ENCODE measurements at regions not wholly inside any gene's neighbourhood (a gene's known extent, or its start where the extent isn't known, plus 50 kb on each side); places are given as distances from the start of the nearest gene placed in this dataset.

DNA sequence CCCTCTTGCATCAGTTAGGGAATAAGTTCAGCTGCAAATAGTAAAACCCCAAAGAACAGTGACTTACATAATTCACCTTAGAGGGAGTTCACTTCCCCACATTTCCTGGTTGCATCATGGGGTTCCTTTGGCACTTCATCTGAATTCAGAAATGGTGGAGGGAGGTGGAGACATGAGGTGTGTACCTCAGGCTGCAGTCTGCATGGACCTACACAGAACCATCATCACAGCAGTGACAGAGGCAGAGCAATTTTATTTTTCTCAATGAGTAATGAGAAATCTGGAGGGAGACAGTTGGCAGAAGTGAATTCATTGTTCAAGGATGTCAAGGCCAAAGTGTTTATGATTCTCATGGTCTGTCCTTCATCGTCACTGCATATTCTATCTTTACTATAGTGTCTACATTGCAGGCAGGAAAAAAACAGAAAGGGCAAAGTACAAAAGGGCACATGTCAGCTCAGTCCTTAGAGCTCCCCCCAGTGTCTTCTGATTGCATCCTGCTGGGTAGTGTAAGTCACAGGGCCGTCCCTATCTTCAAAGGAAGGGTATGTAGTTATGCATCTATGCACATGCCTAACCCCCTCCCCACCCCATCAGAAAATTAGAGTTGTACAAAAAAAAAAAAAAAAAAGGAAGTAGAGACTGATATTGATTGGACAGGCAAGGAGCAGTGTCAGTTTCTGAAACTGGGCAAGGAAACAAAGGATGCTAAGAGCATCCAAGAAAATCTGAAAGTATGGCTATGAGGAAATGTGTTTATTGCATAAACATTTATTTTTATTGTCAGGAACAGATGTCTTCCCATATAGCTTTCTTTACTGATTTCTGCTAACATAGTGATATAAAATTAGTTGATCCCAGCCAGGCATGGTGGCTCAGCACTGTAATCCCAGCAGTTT is 132.7 kb upstream of the APC start:
- H3K27ac ChIP-seq, result no peak overlapping the region
- no peak for TF ChIP-seq ZFX (IDR thresholded peaks at IDR 0.05)
- TF ChIP-seq, protein P1, sequence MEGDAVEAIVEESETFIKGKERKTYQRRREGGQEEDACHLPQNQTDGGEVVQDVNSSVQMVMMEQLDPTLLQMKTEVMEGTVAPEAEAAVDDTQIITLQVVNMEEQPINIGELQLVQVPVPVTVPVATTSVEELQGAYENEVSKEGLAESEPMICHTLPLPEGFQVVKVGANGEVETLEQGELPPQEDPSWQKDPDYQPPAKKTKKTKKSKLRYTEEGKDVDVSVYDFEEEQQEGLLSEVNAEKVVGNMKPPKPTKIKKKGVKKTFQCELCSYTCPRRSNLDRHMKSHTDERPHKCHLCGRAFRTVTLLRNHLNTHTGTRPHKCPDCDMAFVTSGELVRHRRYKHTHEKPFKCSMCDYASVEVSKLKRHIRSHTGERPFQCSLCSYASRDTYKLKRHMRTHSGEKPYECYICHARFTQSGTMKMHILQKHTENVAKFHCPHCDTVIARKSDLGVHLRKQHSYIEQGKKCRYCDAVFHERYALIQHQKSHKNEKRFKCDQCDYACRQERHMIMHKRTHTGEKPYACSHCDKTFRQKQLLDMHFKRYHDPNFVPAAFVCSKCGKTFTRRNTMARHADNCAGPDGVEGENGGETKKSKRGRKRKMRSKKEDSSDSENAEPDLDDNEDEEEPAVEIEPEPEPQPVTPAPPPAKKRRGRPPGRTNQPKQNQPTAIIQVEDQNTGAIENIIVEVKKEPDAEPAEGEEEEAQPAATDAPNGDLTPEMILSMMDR (conservative IDR thresholded peaks at IDR 0.05), result peak; percentile 59

DNA sequence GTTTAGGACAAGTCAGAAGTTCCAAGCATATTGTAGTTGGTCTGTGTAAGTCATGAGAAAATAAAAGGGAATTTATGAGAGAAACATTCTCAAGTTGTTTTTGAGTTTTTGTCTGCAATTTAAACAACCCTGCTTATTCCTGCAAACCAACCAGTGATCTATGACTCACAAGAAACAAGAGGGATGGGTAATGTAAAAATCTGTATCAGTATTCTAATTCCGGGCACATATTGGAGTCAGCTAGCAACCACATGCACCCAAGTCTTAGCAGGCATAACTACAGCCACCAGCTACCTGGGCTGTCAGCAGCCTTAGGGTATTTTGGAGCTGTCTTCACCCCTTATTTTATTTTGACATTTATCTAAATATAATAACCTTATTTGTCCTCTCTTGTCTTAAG is 128.7 kb upstream of the APC start:
- no peak for TF ChIP-seq ZFX (IDR thresholded peaks at IDR 0.05)
- TF ChIP-seq, protein P1 (conservative IDR thresholded peaks at IDR 0.05), result no peak
- no peak overlapping the region for H3K27ac ChIP-seq

DNA sequence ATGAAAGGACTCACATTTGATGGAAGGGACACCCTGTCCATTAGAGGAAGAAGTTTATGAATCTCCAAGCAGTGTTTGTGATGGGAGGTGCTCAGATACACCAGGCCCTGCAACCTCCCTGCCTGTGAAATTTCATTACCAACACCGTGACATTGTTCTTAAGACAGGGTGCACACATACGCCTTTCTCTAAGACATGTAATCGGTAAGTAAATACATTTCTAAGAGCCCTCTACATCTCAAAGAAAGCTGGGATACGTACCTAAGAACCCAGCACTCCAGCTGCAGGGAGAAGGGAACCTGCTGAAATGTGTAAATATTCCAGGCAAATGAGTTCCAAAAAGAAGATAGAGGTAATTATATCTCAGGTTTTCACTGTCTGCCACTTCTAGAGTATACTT is 125.0 kb upstream of the APC start:
- no peak overlapping the region for H3K27ac ChIP-seq
- TF ChIP-seq, protein P1 (conservative IDR thresholded peaks at IDR 0.05), result no peak
- no peak for TF ChIP-seq ZFX (IDR thresholded peaks at IDR 0.05)

DNA sequence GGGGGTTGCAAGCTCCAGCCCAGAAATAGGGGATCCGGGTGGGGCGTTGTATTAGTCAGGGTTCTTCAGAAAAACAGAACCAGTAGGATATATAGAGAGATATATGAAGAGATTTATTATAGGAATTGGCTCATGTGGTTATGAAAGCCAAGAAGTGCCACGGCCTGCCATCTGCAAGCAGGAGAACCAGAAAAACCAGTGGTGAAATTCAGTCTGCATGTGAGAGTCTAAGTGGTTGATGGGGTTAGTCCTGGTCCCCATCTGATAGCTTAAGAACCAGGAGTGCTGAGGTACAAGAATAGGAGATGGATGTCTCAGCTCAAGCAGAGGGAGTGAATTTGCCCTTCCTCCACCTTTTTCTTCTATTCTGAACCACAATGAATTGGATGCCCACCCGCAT is 123.4 kb upstream of the APC start:
- H3K27ac ChIP-seq, result no peak overlapping the region
- TF ChIP-seq ZFX (IDR thresholded peaks at IDR 0.05), result no peak
- TF ChIP-seq, protein P1 (conservative IDR thresholded peaks at IDR 0.05), result no peak

DNA sequence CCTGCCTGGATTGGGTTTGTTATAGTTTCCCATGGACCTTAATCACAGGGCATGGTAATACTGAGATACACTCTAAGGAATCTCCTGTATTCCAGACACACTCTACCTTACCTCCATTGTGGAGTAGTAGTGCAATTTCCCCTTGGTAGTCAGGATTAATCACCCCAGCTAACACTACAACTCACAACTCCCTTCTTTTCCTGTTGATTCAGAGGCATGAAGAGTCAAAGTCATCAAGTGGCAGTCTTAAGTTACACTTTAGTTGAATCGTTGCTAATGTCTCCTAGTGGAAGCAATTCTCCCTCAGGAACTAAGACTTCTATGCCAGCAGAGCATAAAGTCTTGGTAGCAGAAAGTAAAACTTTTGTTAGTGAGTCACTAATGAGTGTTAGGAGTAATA is 122.7 kb upstream of the APC start:
- no peak for TF ChIP-seq ZFX (IDR thresholded peaks at IDR 0.05)
- TF ChIP-seq, protein P1 (conservative IDR thresholded peaks at IDR 0.05), result no peak
- H3K27ac ChIP-seq, result no peak overlapping the region

DNA sequence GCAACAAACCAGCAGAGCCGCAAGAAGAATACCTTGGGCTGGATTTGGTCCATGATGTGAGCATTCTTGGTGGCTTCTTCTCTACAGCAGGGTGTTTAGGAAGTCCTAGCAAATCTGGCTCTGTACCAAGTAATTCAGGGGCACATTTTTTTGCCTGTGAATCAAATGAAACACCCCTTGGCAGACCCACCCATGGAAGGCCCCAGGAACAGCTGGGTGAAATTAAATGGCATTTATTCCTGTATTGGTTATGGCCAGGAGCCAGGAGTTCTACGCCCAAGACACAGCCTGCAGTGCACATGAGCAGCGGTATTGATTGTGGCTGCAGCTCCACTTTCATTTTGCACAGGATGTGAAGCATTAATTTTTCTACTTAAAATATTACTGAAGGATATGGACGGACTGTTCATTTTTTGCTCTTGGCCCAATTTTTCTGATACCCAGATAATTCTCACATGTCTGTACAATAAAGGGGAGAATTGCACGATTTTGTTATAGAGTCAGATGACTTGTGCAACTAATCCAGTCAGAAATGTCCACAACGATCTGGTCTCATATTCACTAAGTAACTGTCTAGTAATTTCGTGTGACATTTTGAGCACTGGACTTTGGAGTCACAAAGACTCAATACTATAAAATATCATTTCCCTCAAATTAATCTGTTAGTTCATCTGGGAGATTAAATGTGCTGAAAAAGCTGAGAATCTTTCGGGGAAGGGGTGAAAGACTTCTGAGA is 120.7 kb upstream of the APC start:
- no peak for TF ChIP-seq ZFX (IDR thresholded peaks at IDR 0.05)
- TF ChIP-seq, protein P1 (conservative IDR thresholded peaks at IDR 0.05), result no peak
- no peak overlapping the region for H3K27ac ChIP-seq

DNA sequence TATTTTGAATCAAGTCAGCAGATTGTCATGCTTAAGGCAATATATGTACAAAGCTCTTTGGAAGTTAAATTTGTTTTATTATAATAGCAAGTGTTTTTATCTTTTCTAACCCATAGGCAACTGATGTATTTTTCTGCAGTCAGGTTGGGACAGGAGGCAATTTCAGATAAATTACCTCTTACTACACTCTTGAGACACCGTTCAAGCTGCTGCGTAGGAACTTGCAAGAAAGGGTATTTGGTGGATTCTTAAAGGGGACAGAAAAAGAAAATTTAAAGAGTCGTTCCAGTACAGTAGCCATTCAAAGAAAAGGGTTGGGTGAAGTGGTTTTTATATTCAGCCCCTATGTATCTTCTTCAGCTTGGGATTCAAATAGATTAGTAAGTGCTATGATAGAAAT is 112.4 kb upstream of the APC start:
- no peak for TF ChIP-seq ZFX (IDR thresholded peaks at IDR 0.05)
- TF ChIP-seq, protein P1 (conservative IDR thresholded peaks at IDR 0.05), result no peak
- H3K27ac ChIP-seq, result no peak overlapping the region

All from C4-2B (cell line).